Liver (tissue), 7 donors: ENCODE measurements at regions not wholly inside any gene's neighbourhood (a gene's known extent, or its start where the extent isn't known, plus 50 kb on each side); places are given as distances from the start of the nearest gene placed in this dataset.

Source experiments
- DNase-seq: peaks from one replicate; pipeline ENCODE4 v3.0.0-alpha.2; 2017; ENCODE audit warnings: low spot score
- H3K27ac ChIP-seq, 2 donors: one replicate each; pipeline ENCODE4 v1.7.0; 2013; ENCODE audit warnings: inconsistent platforms in 2 of 2, low read length in 2 of 2, control low read depth in 1 of 2, low read depth in 1 of 2, mild to moderate bottlenecking in 1 of 2
- H3K27me3 ChIP-seq, 4 donors: one replicate each; pipeline versions ENCODE4 v1.6.1 to v1.7.0; 2013; ENCODE audit warnings: low read length in 3 of 4, inconsistent platforms in 1 of 4, mild to moderate bottlenecking in 1 of 4, moderate library complexity in 1 of 4; ENCODE audit not compliant: control insufficient read depth in 4 of 4, insufficient read depth in 4 of 4
- H3K36me3 ChIP-seq, 4 donors: one replicate each; pipeline versions ENCODE4 v1.6.1 to v1.7.0; 2013; ENCODE audit warnings: low read length in 3 of 4, mild to moderate bottlenecking in 3 of 4, low read depth in 1 of 4, moderate library complexity in 1 of 4; ENCODE audit not compliant: control insufficient read depth in 4 of 4, insufficient read depth in 3 of 4
- H3K4me1 ChIP-seq, 4 donors: one replicate each; pipeline versions ENCODE4 v1.6.1 to v1.7.0; 2013; ENCODE audit warnings: low read length in 3 of 4, mild to moderate bottlenecking in 3 of 4, moderate library complexity in 1 of 4; ENCODE audit not compliant: control insufficient read depth in 4 of 4, insufficient read depth in 4 of 4
- H3K4me3 ChIP-seq, 3 donors: one replicate each; pipeline versions ENCODE4 v1.6.1 to v1.7.0; 2013; ENCODE audit warnings: low read length in 3 of 3, control low read depth in 1 of 3, low read depth in 1 of 3, mild to moderate bottlenecking in 1 of 3
- H3K9ac ChIP-seq, 2 donors: one replicate each; pipeline ENCODE4 v1.7.0; 2013; ENCODE audit warnings: low read length in 2 of 2, mild to moderate bottlenecking in 2 of 2, moderate library complexity in 2 of 2, control low read depth in 1 of 2, low read depth in 1 of 2
- H3K9me3 ChIP-seq, 4 donors: one replicate each; pipeline versions ENCODE4 v1.6.1 to v1.7.0; 2013; ENCODE audit warnings: low read length in 3 of 4; ENCODE audit not compliant: control insufficient read depth in 4 of 4
- FOXA1 ChIP-seq: IDR thresholded peaks from 2 replicates; pipeline ENCODE4 v1.6.1; 2016; ENCODE audit warnings: antibody characterized with exemption
- FOXA2 ChIP-seq: IDR thresholded peaks from 2 replicates; pipeline ENCODE4 v1.6.1; 2016; ENCODE audit warnings: antibody characterized with exemption
- GABPA ChIP-seq, 2 donors: IDR thresholded peaks in 1 of 2; conservative IDR thresholded peaks in 1 of 2; 2 replicates each; pipeline ENCODE4 v1.6.1; 2016; ENCODE audit warnings: antibody characterized with exemption in 2 of 2, mild to moderate bottlenecking in 1 of 2, moderate library complexity in 1 of 2
- HNF4A ChIP-seq, 2 donors: conservative IDR thresholded peaks; 2 replicates each; pipeline ENCODE4 v1.6.1; 2016; ENCODE audit warnings: antibody characterized with exemption in 2 of 2, mild to moderate bottlenecking in 2 of 2
- HNF4G ChIP-seq: IDR thresholded peaks from 2 replicates; pipeline ENCODE4 v1.6.1; 2016; ENCODE audit warnings: antibody characterized with exemption
- JUND ChIP-seq, 2 donors: IDR thresholded peaks; 2 replicates each; pipeline ENCODE4 v1.6.1; 2016; ENCODE audit warnings: antibody characterized with exemption in 2 of 2
- NR2F2 ChIP-seq: IDR thresholded peaks from 2 replicates; pipeline ENCODE4 v1.6.1; 2016; ENCODE audit warnings: antibody characterized with exemption
- RAD21 ChIP-seq, 2 donors: IDR thresholded peaks; 2 replicates each; pipeline ENCODE4 v1.6.1; 2016; ENCODE audit warnings: antibody characterized with exemption in 2 of 2, mild to moderate bottlenecking in 2 of 2
- RXRA ChIP-seq, 2 donors: IDR thresholded peaks; 2 replicates each; pipeline ENCODE4 v1.6.1; 2017 to 2018; ENCODE audit warnings: antibody characterized with exemption in 2 of 2, mild to moderate bottlenecking in 1 of 2
- SP1 ChIP-seq: IDR thresholded peaks from 2 replicates; pipeline ENCODE4 v1.6.1; 2018; ENCODE audit warnings: antibody characterized with exemption, mild to moderate bottlenecking
- TAF1 ChIP-seq: conservative IDR thresholded peaks from 2 replicates; pipeline ENCODE4 v1.6.1; 2016; ENCODE audit warnings: antibody characterized with exemption, mild to moderate bottlenecking
- YY1 ChIP-seq: IDR thresholded peaks from 2 replicates; pipeline ENCODE4 v1.6.1; 2016; ENCODE audit warnings: antibody characterized with exemption, mild to moderate bottlenecking
- WGBS: extraction: QIAGEN DNeasy Blood & Tissue Kit; methylation state at CpG from one replicate; pipeline ENCODE4 v1.1.7; 2013; 5-methylcytosine and 5-hydroxymethylcytosine counted together
- TF ChIP-seq, protein P1 (sequence below): IDR thresholded peaks from 2 replicates; pipeline ENCODE4 v1.6.1; 2016; ENCODE audit warnings: antibody characterized with exemption
- TF ChIP-seq, protein P2 (sequence below): IDR thresholded peaks from 2 replicates; pipeline ENCODE4 v1.6.1; 2016; ENCODE audit warnings: antibody characterized with exemption
- TF ChIP-seq, protein P3 (sequence below): IDR thresholded peaks from 2 replicates; pipeline ENCODE4 v1.6.1; 2016; ENCODE audit warnings: antibody characterized with exemption
- donor health status: healthy.
- donor health status: healthy.
- donor health status: healthy.
- donor health status: healthy.

- 92% methylated on average over 16 of the region's 16 CpGs for WGBS
- Histone ChIP-seq H3K36me3 (no peaks in the 10 kb centered on the region), H3K9me3 (no peaks in the 10 kb centered on the region), H3K4me1 (no peaks in the 10 kb centered on the region), H3K4me3 (no peak overlapping the region), H3K9ac (no peak overlapping the region), H3K27me3 (no peaks in the 10 kb centered on the region), H3K27ac (no peak overlapping the region)
- DNase-seq: no peak
- peak; percentile 51 to 63 for TF ChIP-seq RXRA (IDR thresholded peaks at IDR 0.05)
- no peak for TF ChIP-seq JUND (IDR thresholded peaks at IDR 0.05)
- no peak for TF ChIP-seq FOXA1
- TF ChIP-seq NR2F2: peak; percentile 86
- TF ChIP-seq TAF1: no peak
Measured at GRCh38 chr4:53959343-53960120, 104.9 kb downstream of the CHIC2 start.

DNA sequence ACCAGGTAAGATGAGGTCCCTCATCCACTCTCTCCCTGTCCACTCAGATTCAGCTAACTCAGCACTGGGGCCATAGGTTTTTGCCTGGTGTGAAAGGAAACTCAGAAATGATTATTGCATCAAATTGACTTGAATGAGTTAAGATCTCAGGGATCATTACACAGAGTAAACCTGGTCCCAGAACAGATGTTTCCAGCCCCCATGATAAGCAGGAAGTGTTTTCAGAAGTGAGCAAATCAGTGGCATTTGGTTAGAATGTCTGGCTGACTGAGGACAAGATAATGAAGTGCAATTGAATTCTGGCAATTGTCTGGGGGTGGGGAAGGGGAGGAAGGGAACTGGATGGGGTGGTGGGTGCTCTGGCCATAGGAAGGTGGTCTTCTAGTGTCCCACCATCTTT lies 108.0 kb downstream of the CHIC2 start:
- no peaks in the 10 kb centered on the region for H3K36me3 ChIP-seq
- H3K9ac ChIP-seq: no peak overlapping the region
- H3K27ac ChIP-seq: no peak overlapping the region
- H3K4me1 ChIP-seq: no peaks in the 10 kb centered on the region
- H3K9me3 ChIP-seq: no peaks in the 10 kb centered on the region
- TF ChIP-seq SP1 (no peak), FOXA2 (no peak), FOXA1 (no peak), TAF1 (no peak), YY1 (no peak), HNF4G (no peak), RAD21 (IDR thresholded peaks at IDR 0.05) (no peak), GABPA (IDR thresholded peaks at IDR 0.05 in 1 of 2, conservative IDR thresholded peaks at IDR 0.05 in 1 of 2) (no peak), NR2F2 (no peak), HNF4A (conservative IDR thresholded peaks at IDR 0.05) (no peak), RXRA (IDR thresholded peaks at IDR 0.05) (no peak), JUND (IDR thresholded peaks at IDR 0.05) (no peak)
- TF ChIP-seq, protein P1, sequence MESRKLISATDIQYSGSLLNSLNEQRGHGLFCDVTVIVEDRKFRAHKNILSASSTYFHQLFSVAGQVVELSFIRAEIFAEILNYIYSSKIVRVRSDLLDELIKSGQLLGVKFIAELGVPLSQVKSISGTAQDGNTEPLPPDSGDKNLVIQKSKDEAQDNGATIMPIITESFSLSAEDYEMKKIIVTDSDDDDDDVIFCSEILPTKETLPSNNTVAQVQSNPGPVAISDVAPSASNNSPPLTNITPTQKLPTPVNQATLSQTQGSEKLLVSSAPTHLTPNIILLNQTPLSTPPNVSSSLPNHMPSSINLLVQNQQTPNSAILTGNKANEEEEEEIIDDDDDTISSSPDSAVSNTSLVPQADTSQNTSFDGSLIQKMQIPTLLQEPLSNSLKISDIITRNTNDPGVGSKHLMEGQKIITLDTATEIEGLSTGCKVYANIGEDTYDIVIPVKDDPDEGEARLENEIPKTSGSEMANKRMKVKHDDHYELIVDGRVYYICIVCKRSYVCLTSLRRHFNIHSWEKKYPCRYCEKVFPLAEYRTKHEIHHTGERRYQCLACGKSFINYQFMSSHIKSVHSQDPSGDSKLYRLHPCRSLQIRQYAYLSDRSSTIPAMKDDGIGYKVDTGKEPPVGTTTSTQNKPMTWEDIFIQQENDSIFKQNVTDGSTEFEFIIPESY: no peak
- TF ChIP-seq, protein P2, sequence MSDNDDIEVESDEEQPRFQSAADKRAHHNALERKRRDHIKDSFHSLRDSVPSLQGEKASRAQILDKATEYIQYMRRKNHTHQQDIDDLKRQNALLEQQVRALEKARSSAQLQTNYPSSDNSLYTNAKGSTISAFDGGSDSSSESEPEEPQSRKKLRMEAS: no peak
- TF ChIP-seq, protein P3, sequence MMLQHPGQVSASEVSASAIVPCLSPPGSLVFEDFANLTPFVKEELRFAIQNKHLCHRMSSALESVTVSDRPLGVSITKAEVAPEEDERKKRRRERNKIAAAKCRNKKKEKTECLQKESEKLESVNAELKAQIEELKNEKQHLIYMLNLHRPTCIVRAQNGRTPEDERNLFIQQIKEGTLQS: no peak
- no peak for DNase-seq
- no peak overlapping the region for H3K4me3 ChIP-seq
- H3K27me3 ChIP-seq: no peaks in the 10 kb centered on the region

DNA sequence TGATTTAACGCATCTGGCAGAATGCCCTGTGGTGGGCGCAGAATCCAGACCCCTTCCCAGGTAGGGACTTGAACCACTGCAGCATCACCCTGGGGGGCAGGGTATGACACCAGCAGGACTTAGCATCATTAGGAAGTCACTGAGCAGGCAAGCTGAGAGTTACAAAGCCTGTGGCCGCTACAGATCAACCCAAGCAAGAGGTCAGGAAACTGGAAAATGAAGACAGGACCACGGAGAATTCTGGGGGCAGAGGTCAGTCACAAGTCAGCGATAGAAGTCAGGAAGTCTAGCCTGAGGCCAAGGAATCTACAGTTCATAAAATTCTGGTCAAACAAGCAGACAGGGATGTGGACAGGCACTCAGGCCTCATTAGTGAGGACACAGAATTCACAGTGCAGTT lies 108.4 kb downstream of the CHIC2 start:
- Histone ChIP-seq H3K9me3 (no peaks in the 10 kb centered on the region), H3K27me3 (no peaks in the 10 kb centered on the region), H3K4me1 (no peaks in the 10 kb centered on the region), H3K27ac (no peak overlapping the region), H3K36me3 (no peaks in the 10 kb centered on the region), H3K4me3 (no peak overlapping the region), H3K9ac (no peak overlapping the region)
- no peak for DNase-seq
- peak; percentile 91 for TF ChIP-seq NR2F2
- TF ChIP-seq, protein P1: no peak
- peak; percentile 31 to 33 for TF ChIP-seq RXRA (IDR thresholded peaks at IDR 0.05)
- no peak for TF ChIP-seq TAF1
- TF ChIP-seq HNF4A (conservative IDR thresholded peaks at IDR 0.05): no peak
- 73% methylated on average over 5 of the region's 5 CpGs for WGBS
